ENCODE measurements at regions not wholly inside any gene's neighbourhood (a gene's known extent, or its start where the extent isn't known, plus 50 kb on each side); places are given as distances from the start of the nearest gene placed in this dataset.

DNA sequence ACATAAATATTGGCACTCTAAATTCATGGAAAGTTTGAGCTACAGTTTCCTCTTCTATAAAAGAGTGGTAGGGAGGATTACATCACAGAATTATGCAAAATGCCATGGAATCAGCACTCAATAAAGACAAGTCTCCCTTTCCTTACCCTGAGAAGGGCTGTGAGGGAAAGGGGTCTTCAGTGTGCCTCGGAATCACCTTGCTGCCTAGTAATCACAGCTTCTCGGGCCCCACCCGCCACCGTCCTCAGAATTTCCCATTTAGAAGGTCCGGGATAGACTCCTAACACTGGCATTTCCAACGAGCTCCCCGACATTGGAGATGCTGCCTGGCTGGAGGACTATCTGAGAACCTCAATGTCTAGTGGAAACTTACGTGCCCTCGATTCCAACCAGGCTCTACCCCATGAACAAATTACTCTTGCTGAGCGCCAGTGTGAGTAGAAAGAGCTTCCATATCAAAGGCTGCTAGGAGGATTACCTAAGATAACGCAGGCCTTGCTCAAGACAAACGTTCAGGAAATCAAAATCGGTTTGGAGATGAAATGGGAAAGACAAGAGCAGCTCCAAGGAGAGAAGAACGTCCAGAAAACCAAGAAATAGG lies 92.1 kb upstream of the CHD2 start:
- Histone ChIP-seq H3K27me3 (ENCODE audit: control insufficient read depth, insufficient read depth, low read length) (no peaks in the 10 kb centered on the region), H3K27ac (ENCODE audit: insufficient read depth, low read length) (peak overlapping the region; percentile 83), H2BK120ac (ENCODE audit: low read depth, low read length) (peak overlapping the region; percentile 91), H3K9me3 (ENCODE audit: control insufficient read depth, insufficient read depth, low read length) (no peaks in the 10 kb centered on the region), H3K14ac (replicated peaks; ENCODE audit: low read depth, low read length) (peak overlapping the region; percentile 98), H2BK5ac (ENCODE audit: low read depth, low read length, poor library complexity, severe bottlenecking) (peak overlapping the region; percentile 89), H2BK15ac (ENCODE audit: low read depth, low read length) (peak overlapping the region; percentile 93), H3K36me3 (ENCODE audit: control insufficient read depth, insufficient read depth, low read length) (no peaks in the 10 kb centered on the region), H2AFZ (replicated peaks; ENCODE audit: low read length, poor library complexity) (peak overlapping the region; percentile 15), H3K9ac (ENCODE audit: low read depth, low read length) (peak overlapping the region; percentile 8; the same call in 1 of the 2 replicates), H3K18ac (ENCODE audit: low read depth, low read length) (peak overlapping the region; percentile 69), H3K4ac (ENCODE audit: low read depth, low read length) (peak overlapping the region; percentile 94), H2AK9ac (replicated peaks; ENCODE audit: low read depth, low read length, poor library complexity) (peak overlapping the region; percentile 56), H3K4me2 (ENCODE audit: low read depth, low read length) (no peak overlapping the region), H4K8ac (ENCODE audit: low read depth in 2 of 2, low read length in 2 of 2) (peak overlapping the region; percentile 96), H2BK20ac (ENCODE audit: low read depth, low read length) (peak overlapping the region; percentile 97), H3K79me1 (ENCODE audit: low read depth in 1 of 2, low read length in 2 of 2) (peaks cover 12 to 39% of the 10 kb centered on the region in 2 experiments), H2AK5ac (ENCODE audit: low read depth, low read length) (peak overlapping the region; percentile 69), H4K5ac (ENCODE audit: low read depth, low read length) (peak overlapping the region; percentile 99), H3K23ac (ENCODE audit: low read depth, low read length) (peak overlapping the region; percentile 46), H4K91ac (ENCODE audit: insufficient read depth, low read depth, low read length) (peak overlapping the region; percentile 95), H4K20me1 (ENCODE audit: insufficient read depth, low read length) (no peaks in the 10 kb centered on the region), H3K4me1 (ENCODE audit: control insufficient read depth, insufficient read depth, low read length) (peaks cover 11% of the 10 kb centered on the region), H3K4me3 (ENCODE audit: insufficient read depth, low read depth, low read length) (no peak overlapping the region), H3K9me1 (ENCODE audit: insufficient read depth, low read length) (no peaks in the 10 kb centered on the region), H3K56ac (ENCODE audit: extremely low read depth, insufficient read depth, low read length) (peak overlapping the region; percentile 20)
- no TSS peak for BruUV-seq (replicated peaks)
- TF ChIP-seq MAZ (IDR thresholded peaks at IDR 0.05; ENCODE audit: borderline replicate concordance, low read depth, low read length) (no peak), CEBPB (IDR thresholded peaks at IDR 0.05; ENCODE audit: low read depth, low read length) (0 out of 2 replicates have a peak, but pooled peaks have one; percentile 18)
- dilution Hi-C loops (cut with HindIII; ENCODE audit: low sequenced_read_pairs, unreplicated experiment): loop anchor here (25.0 kb wide), 1 partner anchor 129 kb away; no protein-coding TSS in a partner anchor
- in situ Hi-C loops (cut with MboI; ENCODE audit: low sequenced_read_pairs): loop anchor here (25.0 kb wide), 1 partner anchor 1821 kb away; the partner anchor contains the start of gene PRC1
- ATAC-seq (ENCODE audit: low read depth): no peak
- CTCF ChIA-PET: interaction anchor here (1.2 to 1.7 kb wide), 2 partner anchors 101 to 172 kb away, joined by 3 to 4 read pairs; no protein-coding TSS in a partner anchor
- no peak for DNase-seq
- POLR2A ChIA-PET (ENCODE audit: unreplicated experiment): interaction anchor here (0.5 to 3.5 kb wide), 2 partner anchors 75 to 138 kb away, joined by 8 to 19 read pairs; no protein-coding TSS in a partner anchor
- 53% methylated on average over 4 of the region's 14 CpGs; no CpG with 5 or more reads in 1 of the 2 experiments for WGBS, 2 experiments (ENCODE audit: extremely low coverage in 2 of 2, insufficient read length in 1 of 2)
- intact Hi-C loops (cut with micrococcal nuclease): loop anchor here (2.0 to 10.0 kb wide), 2 partner anchors 93 to 187 kb away; partner anchors contain the start of gene CHD2
